Caco-2 (cell line): ENCODE measurements at regions not wholly inside any gene's neighbourhood (a gene's known extent, or its start where the extent isn't known, plus 50 kb on each side); places are given as distances from the start of the nearest gene placed in this dataset.

ENCODE experiments used
- BruUV-seq: library from RNA; stranded (reverse); fragments of 400-500 nt; replicated peaks from 2 replicates; lab custom pipeline; 2021; lab: Mats Ljungman, UMichigan
- CTCF ChIA-PET: fragments of 300-600 bp; sonication (Branson Sonifier 250); formaldehyde crosslinking; loops from one replicate; lab custom pipeline; 2022; ENCODE audit warnings: antibody characterized with exemption; lab: Charles Lee
- POLR2A ChIA-PET: fragments of 300-600 bp; sonication (Branson Sonifier 250); formaldehyde crosslinking; loops from one replicate; lab custom pipeline; 2022; ENCODE audit warnings: antibody characterized with exemption; lab: Charles Lee
- DNase-seq, 2 experiments: peaks; one replicate each; pipeline versions ENCODE4 v3.0.0 to v3.0.0-alpha.2; 2020 to 2022
- H3K27me3 ChIP-seq: replicated peaks from 2 replicates; pipeline ENCODE4 v1.6.0; 2011; ENCODE audit warnings: low read length; ENCODE audit not compliant: control insufficient read depth, insufficient read depth
- H3K36me3 ChIP-seq: 2 replicates; pipeline ENCODE4 v1.5.1; 2011; ENCODE audit warnings: low read length; ENCODE audit not compliant: control insufficient read depth, insufficient read depth
- H3K4me1 ChIP-seq: fragments of 250-450 bp; sonication (Bioruptor Pico); 2 replicates; pipeline ENCODE4 v1.5.1; 2020; ENCODE audit warnings: mild to moderate bottlenecking
- H3K4me3 ChIP-seq: 2 replicates; pipeline ENCODE4 v1.5.1; 2011; ENCODE audit warnings: low read depth, mild to moderate bottlenecking, control low read depth, low read length
- H3K9me3 ChIP-seq: fragments of 250-450 bp; sonication (Bioruptor Pico); 2 replicates; pipeline ENCODE4 v1.5.1; 2020; ENCODE audit warnings: mild to moderate bottlenecking, moderate library complexity
- H3K27ac Mint-ChIP-seq: one replicate; pipeline ENCODE4 v1.8.0; 2022; ENCODE audit warnings: mixed read lengths; ENCODE audit not compliant: unreplicated experiment
- H3K27me3 Mint-ChIP-seq: one replicate; pipeline ENCODE4 v1.8.0; 2022; ENCODE audit warnings: mixed read lengths; ENCODE audit not compliant: insufficient read depth, unreplicated experiment
- H3K36me3 Mint-ChIP-seq: one replicate; pipeline ENCODE4 v1.8.0; 2022; ENCODE audit warnings: mild to moderate bottlenecking, mixed read lengths; ENCODE audit not compliant: insufficient read depth, unreplicated experiment
- H3K4me1 Mint-ChIP-seq: one replicate; pipeline ENCODE4 v1.8.0; 2022; ENCODE audit warnings: low read depth, mixed read lengths; ENCODE audit not compliant: unreplicated experiment
- H3K4me3 Mint-ChIP-seq: one replicate; pipeline ENCODE4 v1.8.0; 2022; ENCODE audit warnings: mild to moderate bottlenecking, moderate library complexity, mixed read lengths; ENCODE audit not compliant: unreplicated experiment
- H3K9me3 Mint-ChIP-seq: one replicate; pipeline ENCODE4 v1.8.0; 2022; ENCODE audit warnings: mixed read lengths; ENCODE audit not compliant: unreplicated experiment
- intact Hi-C: fragments of 100-400 bp; cut with micrococcal nuclease; formaldehyde crosslinking; loops from one replicate; pipeline ENCODE4 v1.10.0; 2022; ENCODE audit not compliant: unreplicated experiment
- TF ChIP-seq, protein P1 (sequence below), 2 experiments: fragments of 200-600 bp in 1 of 2; IDR thresholded peaks; 1 replicate in 1 of 2; 2 replicates in 1 of 2; pipeline versions ENCODE4 v1.5.1 to v1.8.0; 2011 to 2022; ENCODE audit warnings: antibody characterized with exemption in 1 of 2, control low read depth in 1 of 2, inconsistent platforms in 1 of 2, low read depth in 1 of 2, low read length in 1 of 2, mild to moderate bottlenecking in 1 of 2, moderate library complexity in 1 of 2; ENCODE audit not compliant: insufficient read depth in 1 of 2, severe bottlenecking in 1 of 2, unreplicated experiment in 1 of 2

DNA sequence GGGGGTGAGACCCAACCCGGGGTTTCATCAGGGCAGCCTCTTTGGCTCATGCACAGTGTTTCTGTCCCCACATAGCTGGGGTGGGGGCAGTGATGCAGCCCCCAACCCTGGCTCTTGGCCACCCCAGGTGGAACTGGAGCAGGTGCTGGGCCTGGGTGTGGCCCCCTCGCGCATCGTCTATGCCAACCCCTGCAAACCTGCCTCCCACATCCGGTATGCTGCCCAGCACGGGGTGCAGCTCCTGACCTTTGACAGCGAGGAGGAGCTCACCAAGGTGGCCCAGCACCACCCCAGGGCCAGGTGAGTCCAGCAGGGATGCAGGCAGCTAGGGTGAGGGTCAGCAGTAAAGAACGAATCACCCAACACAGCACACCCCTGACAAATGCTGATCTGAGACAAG lies 72.3 kb upstream of the TINAGL1 start:
- no peak overlapping the region for H3K4me3 Mint-ChIP-seq
- TF ChIP-seq, protein P1, sequence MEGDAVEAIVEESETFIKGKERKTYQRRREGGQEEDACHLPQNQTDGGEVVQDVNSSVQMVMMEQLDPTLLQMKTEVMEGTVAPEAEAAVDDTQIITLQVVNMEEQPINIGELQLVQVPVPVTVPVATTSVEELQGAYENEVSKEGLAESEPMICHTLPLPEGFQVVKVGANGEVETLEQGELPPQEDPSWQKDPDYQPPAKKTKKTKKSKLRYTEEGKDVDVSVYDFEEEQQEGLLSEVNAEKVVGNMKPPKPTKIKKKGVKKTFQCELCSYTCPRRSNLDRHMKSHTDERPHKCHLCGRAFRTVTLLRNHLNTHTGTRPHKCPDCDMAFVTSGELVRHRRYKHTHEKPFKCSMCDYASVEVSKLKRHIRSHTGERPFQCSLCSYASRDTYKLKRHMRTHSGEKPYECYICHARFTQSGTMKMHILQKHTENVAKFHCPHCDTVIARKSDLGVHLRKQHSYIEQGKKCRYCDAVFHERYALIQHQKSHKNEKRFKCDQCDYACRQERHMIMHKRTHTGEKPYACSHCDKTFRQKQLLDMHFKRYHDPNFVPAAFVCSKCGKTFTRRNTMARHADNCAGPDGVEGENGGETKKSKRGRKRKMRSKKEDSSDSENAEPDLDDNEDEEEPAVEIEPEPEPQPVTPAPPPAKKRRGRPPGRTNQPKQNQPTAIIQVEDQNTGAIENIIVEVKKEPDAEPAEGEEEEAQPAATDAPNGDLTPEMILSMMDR (IDR thresholded peaks at IDR 0.05; ENCODE audit: insufficient read depth in 1 of 2, low read depth in 1 of 2, low read length in 1 of 2, severe bottlenecking in 1 of 2, unreplicated experiment in 1 of 2), result no peak
- intact Hi-C loops, result no loop called here
- no peaks in the 10 kb centered on the region for H3K9me3 Mint-ChIP-seq
- no peak overlapping the region for H3K27ac Mint-ChIP-seq
- Histone ChIP-seq H3K9me3 (no peaks in the 10 kb centered on the region), H3K27me3 (no peaks in the 10 kb centered on the region), H3K36me3 (no peaks in the 10 kb centered on the region), H3K4me1 (peaks cover 13% of the 10 kb centered on the region), H3K4me3 (no peak overlapping the region)
- no peaks in the 10 kb centered on the region for H3K27me3 Mint-ChIP-seq
- no TSS peak for BruUV-seq
- H3K4me1 Mint-ChIP-seq, result peaks cover 9% of the 10 kb centered on the region
- CTCF ChIA-PET, result no interaction called here
- H3K36me3 Mint-ChIP-seq, result no peaks in the 10 kb centered on the region
- no peak for DNase-seq
- POLR2A ChIA-PET, result no interaction called here

DNA sequence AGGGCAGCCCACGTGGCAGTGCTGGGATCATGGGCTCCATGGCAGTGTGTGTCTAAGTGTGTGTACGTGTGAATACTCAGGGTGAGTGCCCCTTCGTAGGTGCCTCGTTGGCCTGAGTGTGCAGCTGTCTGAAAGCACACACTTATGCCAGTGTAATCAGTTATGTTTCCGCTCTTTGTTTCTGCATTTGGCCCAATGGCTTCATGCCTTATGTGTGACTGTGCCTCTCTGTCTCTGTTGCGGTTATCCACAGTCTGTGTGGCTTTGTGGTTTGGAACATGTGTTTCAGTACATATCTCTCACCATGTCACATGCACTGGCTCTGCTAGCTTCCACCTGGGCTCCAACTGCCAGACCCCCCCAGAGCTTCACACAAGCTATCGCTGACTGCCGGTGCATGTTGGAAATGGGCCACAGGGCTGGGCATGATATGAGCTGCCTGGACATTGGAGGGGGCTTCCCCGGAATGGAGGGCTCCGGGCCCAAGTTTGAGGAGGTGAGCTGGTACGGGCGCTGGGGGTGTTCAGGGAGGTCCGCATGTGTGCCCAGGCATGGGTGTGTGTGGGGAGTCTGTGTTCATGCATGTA lies 70.3 kb upstream of the TINAGL1 start:
- Histone ChIP-seq H3K4me1 (peaks cover 33% of the 10 kb centered on the region), H3K36me3 (no peaks in the 10 kb centered on the region), H3K4me3 (no peak overlapping the region), H3K9me3 (no peaks in the 10 kb centered on the region), H3K27me3 (no peaks in the 10 kb centered on the region)
- TF ChIP-seq, protein P1 (IDR thresholded peaks at IDR 0.05; ENCODE audit: insufficient read depth in 1 of 2, low read depth in 1 of 2, low read length in 1 of 2, severe bottlenecking in 1 of 2, unreplicated experiment in 1 of 2), result no peak
- no peaks in the 10 kb centered on the region for H3K27me3 Mint-ChIP-seq
- intact Hi-C loops, result no loop called here
- no peak for DNase-seq
- no peaks in the 10 kb centered on the region for H3K9me3 Mint-ChIP-seq
- BruUV-seq, result no TSS peak
- H3K4me1 Mint-ChIP-seq, result peaks cover 29% of the 10 kb centered on the region
- H3K4me3 Mint-ChIP-seq, result no peak overlapping the region
- no peaks in the 10 kb centered on the region for H3K36me3 Mint-ChIP-seq
- no peak overlapping the region for H3K27ac Mint-ChIP-seq
- ChIA-PET CTCF (no interaction called here), POLR2A (no interaction called here)

- Mint-ChIP-seq H3K4me3 (no peak overlapping the region), H3K9me3 (no peaks in the 10 kb centered on the region), H3K27me3 (no peaks in the 10 kb centered on the region), H3K36me3 (peaks cover 6% of the 10 kb centered on the region), H3K4me1 (peaks cover 39% of the 10 kb centered on the region), H3K27ac (no peak overlapping the region)
- H3K9me3 ChIP-seq, result no peaks in the 10 kb centered on the region; the same call in 1 of the 2 replicates
- BruUV-seq, result no TSS peak
- peaks cover 45% of the 10 kb centered on the region for H3K4me1 ChIP-seq
- no peaks in the 10 kb centered on the region for H3K36me3 ChIP-seq
- H3K4me3 ChIP-seq, result no peak overlapping the region
- TF ChIP-seq, protein P1 (IDR thresholded peaks at IDR 0.05; ENCODE audit: insufficient read depth in 1 of 2, low read depth in 1 of 2, low read length in 1 of 2, severe bottlenecking in 1 of 2, unreplicated experiment in 1 of 2), result no peak
- H3K27me3 ChIP-seq, result no peaks in the 10 kb centered on the region
- CTCF ChIA-PET, result interaction anchor here (1.1 kb wide), 1 partner anchor 42 kb away, joined by 8 read pairs; no protein-coding TSS in a partner anchor
- no peak for DNase-seq
- intact Hi-C loops, result no loop called here
- POLR2A ChIA-PET, result no interaction called here
Measured at GRCh38 chr1:31507221-31507620, 69.1 kb upstream of the TINAGL1 start.
